ENCODE measurements at regions not wholly inside any gene's neighbourhood (a gene's known extent, or its start where the extent isn't known, plus 50 kb on each side); places are given as distances from the start of the nearest gene placed in this dataset.

DNA sequence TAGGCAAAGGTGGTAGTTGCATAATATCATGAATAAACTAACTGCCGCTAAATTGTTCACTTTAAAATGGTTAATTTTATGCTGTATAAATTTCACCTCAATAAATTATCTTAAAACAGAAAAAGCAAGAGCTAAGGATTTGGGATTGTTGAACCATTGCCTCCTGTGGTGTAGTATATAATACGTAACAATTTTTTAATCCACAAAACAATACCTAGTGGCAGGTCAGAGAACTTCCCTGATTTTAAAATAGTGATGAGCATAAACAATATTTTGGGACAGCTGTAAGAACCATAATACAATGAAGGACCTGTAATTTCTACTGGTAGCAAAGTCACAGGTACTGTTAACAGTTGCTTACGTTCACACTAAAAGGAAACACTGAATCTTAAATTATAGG is 161.9 kb upstream of the PRNP start:
- Histone ChIP-seq H4K91ac (ENCODE audit: insufficient read length, low read depth, low read length) (no peak overlapping the region), H2BK5ac (ENCODE audit: insufficient read length, low read length) (no peak overlapping the region), H3K79me2 (ENCODE audit: insufficient read depth, low read length) (no peaks in the 10 kb centered on the region), H3K4me2 (ENCODE audit: insufficient read depth, insufficient read length, low read length) (no peak overlapping the region), H3K4ac (ENCODE audit: low read depth, low read length) (no peak overlapping the region), H3K23ac (ENCODE audit: insufficient read length, low read depth, low read length) (no peak overlapping the region), H4K20me1 (ENCODE audit: control insufficient read depth, insufficient read depth, insufficient read length) (no peaks in the 10 kb centered on the region), H2BK120ac (ENCODE audit: low read depth, low read length, poor library complexity, severe bottlenecking) (no peak overlapping the region), H2BK15ac (ENCODE audit: low read depth, low read length) (no peak overlapping the region), H3K27ac (ENCODE audit: insufficient read length, low read depth, low read length) (no peak overlapping the region), H2AK5ac (ENCODE audit: insufficient read length, low read length) (no peak overlapping the region), H4K5ac (ENCODE audit: insufficient read length, low read depth, low read length) (no peak overlapping the region), H4K8ac (replicated peaks; ENCODE audit: insufficient read length, low read depth, low read length) (no peak overlapping the region), H3T11ph (ENCODE audit: low read length) (no peak overlapping the region), H3K9me3 (ENCODE audit: control insufficient read depth, low read depth, low read length) (no peaks in the 10 kb centered on the region), H2BK20ac (ENCODE audit: low read depth, low read length, poor library complexity, severe bottlenecking) (no peak overlapping the region), H2BK12ac (ENCODE audit: insufficient read length, low read depth, low read length) (no peak overlapping the region), H3K27me3 (ENCODE audit: insufficient read depth, low read length) (no peaks in the 10 kb centered on the region), H3K18ac (ENCODE audit: insufficient read length, low read depth, low read length) (no peak overlapping the region), H3K79me1 (ENCODE audit: insufficient read depth, low read depth, low read length, poor library complexity, severe bottlenecking) (no peaks in the 10 kb centered on the region), H2AFZ (ENCODE audit: low read length) (no peak overlapping the region), H3K23me2 (ENCODE audit: insufficient read length, low read depth, low read length, poor library complexity, severe bottlenecking) (no peaks in the 10 kb centered on the region), H3K4me1 (ENCODE audit: insufficient read depth, low read length) (no peaks in the 10 kb centered on the region), H3K14ac (ENCODE audit: insufficient read depth, low read length) (no peak overlapping the region), H3K9ac (ENCODE audit: extremely low read depth, insufficient read length, low read length) (no peak overlapping the region), H3K56ac (ENCODE audit: insufficient read length, low read depth, low read length) (no peak overlapping the region)
- peaks cover 3 to 5% of the 10 kb centered on the region in 2 experiments; a peak in 3 of 4 replicates for H3K4me1 Mint-ChIP-seq
- DNase-seq = no peak
- H3K4me3 Mint-ChIP-seq = no peak overlapping the region
- no CpG with 5 or more reads among the region's 3 CpGs for WGBS (ENCODE audit: extremely low coverage, insufficient read length, low lambda C conversion rate)
- H3K36me3 Mint-ChIP-seq (ENCODE audit: insufficient read depth in 1 of 3, low read depth in 3 of 3) = no peaks in the 10 kb centered on the region
- no peak overlapping the region for H3K27ac Mint-ChIP-seq
- TF ChIP-seq, protein P1, sequence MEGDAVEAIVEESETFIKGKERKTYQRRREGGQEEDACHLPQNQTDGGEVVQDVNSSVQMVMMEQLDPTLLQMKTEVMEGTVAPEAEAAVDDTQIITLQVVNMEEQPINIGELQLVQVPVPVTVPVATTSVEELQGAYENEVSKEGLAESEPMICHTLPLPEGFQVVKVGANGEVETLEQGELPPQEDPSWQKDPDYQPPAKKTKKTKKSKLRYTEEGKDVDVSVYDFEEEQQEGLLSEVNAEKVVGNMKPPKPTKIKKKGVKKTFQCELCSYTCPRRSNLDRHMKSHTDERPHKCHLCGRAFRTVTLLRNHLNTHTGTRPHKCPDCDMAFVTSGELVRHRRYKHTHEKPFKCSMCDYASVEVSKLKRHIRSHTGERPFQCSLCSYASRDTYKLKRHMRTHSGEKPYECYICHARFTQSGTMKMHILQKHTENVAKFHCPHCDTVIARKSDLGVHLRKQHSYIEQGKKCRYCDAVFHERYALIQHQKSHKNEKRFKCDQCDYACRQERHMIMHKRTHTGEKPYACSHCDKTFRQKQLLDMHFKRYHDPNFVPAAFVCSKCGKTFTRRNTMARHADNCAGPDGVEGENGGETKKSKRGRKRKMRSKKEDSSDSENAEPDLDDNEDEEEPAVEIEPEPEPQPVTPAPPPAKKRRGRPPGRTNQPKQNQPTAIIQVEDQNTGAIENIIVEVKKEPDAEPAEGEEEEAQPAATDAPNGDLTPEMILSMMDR (conservative IDR thresholded peaks at IDR 0.05) = no peak
- H3K27me3 Mint-ChIP-seq (ENCODE audit: low read depth) = no peaks in the 10 kb centered on the region; the same call in 1 of the 2 replicates
- no peaks in the 10 kb centered on the region; a peak in 2 of 5 replicates for H3K9me3 Mint-ChIP-seq

All from H9 (cell line).